SU-DHL-6 (cell line): ENCODE measurements at regions not wholly inside any gene's neighbourhood (a gene's known extent, or its start where the extent isn't known, plus 50 kb on each side); places are given as distances from the start of the nearest gene placed in this dataset.

Experiments used
- H2AFZ ChIP-seq: fragments of 200-600 bp; sonication (generic); 2 replicates; pipeline ENCODE4 v1.6.1; 2014; ENCODE audit warnings: low read depth, mild to moderate bottlenecking, moderate library complexity, mixed read lengths, antibody characterized with exemption, low read length; ENCODE audit not compliant: severe bottlenecking
- H3F3A ChIP-seq: fragments of 200-600 bp; shearing (Covaris generic); 2 replicates; pipeline ENCODE4 v1.6.0; 2016; ENCODE audit warnings: antibody characterized with exemption, mild to moderate bottlenecking; ENCODE audit not compliant: insufficient read depth
- H3K27ac ChIP-seq: fragments of 200-600 bp; sonication (generic); 2 replicates; pipeline ENCODE4 v1.5.1; 2016; ENCODE audit warnings: low read depth, mild to moderate bottlenecking, low read length, moderate library complexity, mixed read lengths
- H3K27me3 ChIP-seq: fragments of 200-600 bp; sonication (generic), shearing (Covaris generic); 2 replicates; pipeline ENCODE4 v1.6.0; 2014; ENCODE audit warnings: mild to moderate bottlenecking, low read length
- H3K36me3 ChIP-seq: fragments of 200-600 bp; sonication (generic); 2 replicates; pipeline ENCODE4 v1.6.1; 2014; ENCODE audit warnings: mild to moderate bottlenecking, low read length, mixed read lengths
- H3K4me2 ChIP-seq: fragments of 300-600, 200-600 bp; shearing (Covaris generic), sonication (generic); 2 replicates; pipeline ENCODE4 v1.6.0; 2014; ENCODE audit warnings: low read length, low read depth, mild to moderate bottlenecking; ENCODE audit not compliant: poor library complexity, severe bottlenecking
- H3K4me3 ChIP-seq: fragments of 200-600 bp; sonication (generic); 2 replicates; pipeline ENCODE4 v1.5.1; 2014; ENCODE audit warnings: antibody characterized with exemption, low read length, mild to moderate bottlenecking, mixed read lengths; ENCODE audit not compliant: insufficient read depth, poor library complexity, severe bottlenecking
- H3K79me2 ChIP-seq: fragments of 200-600 bp; sonication (generic); 2 replicates; pipeline ENCODE4 v1.6.1; 2014; ENCODE audit warnings: mild to moderate bottlenecking, low read length, moderate library complexity; ENCODE audit not compliant: insufficient read depth
- H3K9ac ChIP-seq: fragments of 200-600 bp; sonication (generic); 2 replicates; pipeline ENCODE4 v1.7.0; 2014; ENCODE audit warnings: mild to moderate bottlenecking, low read length
- H3K9me2 ChIP-seq: fragments of 200-600 bp; sonication (generic); replicated peaks from 2 replicates; pipeline ENCODE4 v1.6.1; 2014; ENCODE audit warnings: low read length; ENCODE audit not compliant: insufficient read depth
- H3K9me3 ChIP-seq: fragments of 200-600 bp; sonication (generic); 2 replicates; pipeline ENCODE4 v1.6.1; 2014; ENCODE audit warnings: low read length, mixed read lengths; ENCODE audit not compliant: insufficient read depth
- H4K20me1 ChIP-seq: fragments of 200-600 bp; sonication (generic); 2 replicates; pipeline ENCODE4 v1.6.1; 2014; ENCODE audit warnings: low read depth, mild to moderate bottlenecking, antibody characterized with exemption, low read length, moderate library complexity, mixed read lengths
- CTCF ChIP-seq: fragments of 200-600 bp; sonication (generic); IDR thresholded peaks from one replicate; pipeline ENCODE4 v1.5.1; 2017; ENCODE audit warnings: antibody characterized with exemption, mild to moderate bottlenecking, low read length, moderate library complexity; ENCODE audit not compliant: insufficient read depth, poor library complexity, severe bottlenecking
- EZH2phosphoT487 ChIP-seq: fragments of 200-600 bp; sonication (generic), shearing (Covaris generic); conservative IDR thresholded peaks from 2 replicates; pipeline ENCODE4 v1.6.1; 2018; ENCODE audit warnings: mild to moderate bottlenecking, antibody characterized with exemption, low read length, moderate library complexity, mixed read lengths

- Histone ChIP-seq H3K36me3 (no peaks in the 10 kb centered on the region), H4K20me1 (no peaks in the 10 kb centered on the region), H3K27ac (no peak overlapping the region), H2AFZ (no peak overlapping the region), H3K9ac (no peak overlapping the region), H3K27me3 (no peaks in the 10 kb centered on the region), H3K9me3 (no peaks in the 10 kb centered on the region), H3K9me2 (no peaks in the 10 kb centered on the region), H3K79me2 (no peaks in the 10 kb centered on the region), H3F3A (no peaks in the 10 kb centered on the region), H3K4me2 (no peak overlapping the region), H3K4me3 (no peak overlapping the region)
- TF ChIP-seq EZH2phosphoT487 = no peak
- TF ChIP-seq CTCF = no peak
Observed at GRCh38 chr9:96154081-96154480, 147.9 kb downstream of the HSD17B3 start.

- Histone ChIP-seq H3K9me2 (no peaks in the 10 kb centered on the region), H3K4me2 (no peak overlapping the region), H3K27me3 (no peaks in the 10 kb centered on the region), H3K36me3 (no peaks in the 10 kb centered on the region), H3F3A (no peaks in the 10 kb centered on the region), H3K9me3 (no peaks in the 10 kb centered on the region), H3K9ac (no peak overlapping the region), H3K79me2 (no peaks in the 10 kb centered on the region), H3K4me3 (no peak overlapping the region), H2AFZ (no peak overlapping the region), H4K20me1 (no peaks in the 10 kb centered on the region), H3K27ac (no peak overlapping the region)
- TF ChIP-seq EZH2phosphoT487 (no peak), CTCF (no peak)
Observed at GRCh38 chr9:96152550-96152949, 149.4 kb downstream of the HSD17B3 start.

- Histone ChIP-seq H3K27ac (no peak overlapping the region), H3K4me3 (no peak overlapping the region), H3K9me3 (no peaks in the 10 kb centered on the region), H3K36me3 (no peaks in the 10 kb centered on the region), H3K9ac (no peak overlapping the region), H3F3A (no peaks in the 10 kb centered on the region), H3K27me3 (no peaks in the 10 kb centered on the region), H4K20me1 (no peaks in the 10 kb centered on the region), H3K4me2 (no peak overlapping the region), H2AFZ (no peak overlapping the region), H3K9me2 (no peaks in the 10 kb centered on the region), H3K79me2 (no peaks in the 10 kb centered on the region)
- TF ChIP-seq EZH2phosphoT487 (no peak), CTCF (no peak)
Observed at GRCh38 chr9:96150324-96151227, 151.4 kb downstream of the HSD17B3 start.
